HUES48 (cell line): ENCODE measurements at regions not wholly inside any gene's neighbourhood (a gene's known extent, or its start where the extent isn't known, plus 50 kb on each side); places are given as distances from the start of the nearest gene placed in this dataset.

ENCODE experiments used
- H3K27ac ChIP-seq: one replicate; pipeline ENCODE4 v1.7.0; 2013; ENCODE audit warnings: low read depth, low read length, inconsistent platforms
- H3K27me3 ChIP-seq: 2 replicates; pipeline ENCODE4 v1.6.1; 2013; ENCODE audit warnings: mild to moderate bottlenecking, low read length; ENCODE audit not compliant: control insufficient read depth, insufficient read depth
- H3K36me3 ChIP-seq: 2 replicates; pipeline ENCODE4 v1.6.1; 2013; ENCODE audit warnings: low read length; ENCODE audit not compliant: control insufficient read depth, insufficient read depth
- H3K4me1 ChIP-seq: 2 replicates; pipeline ENCODE4 v1.6.1; 2013; ENCODE audit warnings: mild to moderate bottlenecking, low read length; ENCODE audit not compliant: control insufficient read depth, insufficient read depth
- H3K4me3 ChIP-seq: 2 replicates; pipeline ENCODE4 v1.5.1; 2013; ENCODE audit warnings: mild to moderate bottlenecking, low read depth, low read length
- H3K9ac ChIP-seq: 2 replicates; pipeline ENCODE4 v1.6.1; 2013; ENCODE audit warnings: mild to moderate bottlenecking, low read depth, low read length, moderate library complexity
- H3K9me3 ChIP-seq: 2 replicates; pipeline ENCODE4 v1.6.1; 2013; ENCODE audit warnings: low read length; ENCODE audit not compliant: control insufficient read depth, insufficient read depth

DNA sequence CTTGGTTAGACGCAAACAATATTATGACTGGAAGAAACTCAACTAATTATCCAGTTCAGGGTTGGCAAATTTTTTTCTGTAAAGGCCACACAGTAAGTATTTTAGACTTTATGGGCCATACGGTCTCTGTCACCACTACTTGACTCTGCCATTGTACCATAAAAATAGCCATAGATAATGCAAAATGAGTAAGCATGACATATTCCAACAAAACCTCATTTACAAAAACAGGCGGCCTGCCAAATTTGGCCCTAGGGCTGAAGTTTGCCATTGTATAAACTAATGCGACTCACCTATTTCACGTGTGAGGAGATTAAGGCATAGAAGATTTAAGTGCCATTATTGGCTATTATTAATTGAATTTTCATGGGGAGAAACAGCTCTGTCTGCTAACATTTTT lies 116.8 kb upstream of the CNTN6 start:
- H3K27ac ChIP-seq: no peak overlapping the region
- H3K9me3 ChIP-seq: no peaks in the 10 kb centered on the region
- H3K4me3 ChIP-seq: no peak overlapping the region

DNA sequence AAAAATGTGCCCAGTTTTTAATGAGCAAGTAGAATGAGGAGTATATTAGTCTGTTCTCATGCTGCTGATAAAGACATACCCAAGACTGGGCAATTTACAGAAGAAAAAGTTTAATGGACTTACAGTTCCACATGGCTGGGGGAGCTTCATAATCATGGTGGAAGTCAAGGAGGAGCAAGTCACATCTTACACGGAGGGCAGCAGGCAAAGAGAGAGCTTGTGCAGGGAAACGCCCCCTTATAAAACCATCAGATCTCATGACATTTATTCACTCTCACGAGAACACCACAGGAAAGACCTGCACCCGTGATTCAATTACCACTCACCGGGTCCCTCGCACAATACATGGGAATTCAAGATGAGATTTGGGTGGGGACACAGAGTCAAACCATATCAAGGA lies 111.7 kb upstream of the CNTN6 start:
- Histone ChIP-seq H3K9ac (no peak overlapping the region), H3K36me3 (no peaks in the 10 kb centered on the region), H3K27me3 (no peaks in the 10 kb centered on the region), H3K27ac (no peak overlapping the region), H3K4me3 (no peak overlapping the region), H3K9me3 (peaks cover 6% of the 10 kb centered on the region; the same call in 1 of the 2 replicates), H3K4me1 (peaks cover 13% of the 10 kb centered on the region)

More for the DNA sequence above, 116.8 kb upstream of the CNTN6 start:
- Histone ChIP-seq H3K27me3 (no peaks in the 10 kb centered on the region), H3K36me3 (no peaks in the 10 kb centered on the region), H3K4me1 (peaks cover 13% of the 10 kb centered on the region), H3K9ac (no peak overlapping the region)

DNA sequence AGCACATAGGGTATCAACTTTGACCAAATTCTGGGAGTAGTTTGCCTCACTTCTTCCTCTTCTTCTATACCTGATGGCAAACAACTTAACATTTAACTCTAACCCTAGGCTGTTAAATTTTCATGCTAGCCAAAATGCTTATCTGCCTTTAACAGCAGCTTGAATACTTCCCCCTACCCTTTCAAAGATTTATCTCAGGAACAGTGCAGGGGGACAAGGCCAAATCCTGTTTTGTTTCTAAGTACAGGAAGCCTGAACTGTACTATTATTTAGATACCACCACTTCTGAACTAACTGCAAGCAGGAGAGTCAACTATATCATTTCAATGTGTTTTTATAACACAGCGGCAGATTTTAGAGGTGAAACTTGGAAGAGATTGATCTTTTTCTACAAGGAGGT lies 104.0 kb upstream of the CNTN6 start:
- H3K36me3 ChIP-seq: no peaks in the 10 kb centered on the region
- H3K9me3 ChIP-seq: no peaks in the 10 kb centered on the region

DNA sequence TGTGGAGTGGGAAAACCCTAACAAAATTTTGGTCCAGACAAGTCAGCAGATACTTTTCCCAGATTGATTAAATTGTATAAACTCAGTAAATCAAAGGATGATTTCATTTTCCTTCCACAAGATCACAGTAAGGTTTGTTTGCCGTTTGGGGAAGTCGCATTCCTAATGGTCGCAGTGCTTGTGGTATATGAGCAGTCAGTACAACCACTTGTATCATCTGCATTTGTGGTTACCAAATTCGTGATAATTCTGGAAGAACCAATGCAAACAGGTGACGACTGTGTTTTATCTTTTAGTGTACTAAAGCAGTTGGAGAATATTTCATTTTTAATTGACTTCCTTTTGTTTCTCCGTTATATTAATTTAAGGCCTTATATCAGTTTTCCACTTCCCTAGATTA lies 100.0 kb upstream of the CNTN6 start:
- Histone ChIP-seq H3K27me3 (no peaks in the 10 kb centered on the region), H3K4me1 (no peaks in the 10 kb centered on the region), H3K9ac (no peak overlapping the region), H3K36me3 (no peaks in the 10 kb centered on the region), H3K27ac (no peak overlapping the region), H3K9me3 (no peaks in the 10 kb centered on the region), H3K4me3 (no peak overlapping the region)

More for the DNA sequence above, 104.0 kb upstream of the CNTN6 start:
- Histone ChIP-seq H3K9ac (no peak overlapping the region), H3K4me1 (no peaks in the 10 kb centered on the region), H3K27me3 (no peaks in the 10 kb centered on the region), H3K27ac (no peak overlapping the region), H3K4me3 (no peak overlapping the region)

DNA sequence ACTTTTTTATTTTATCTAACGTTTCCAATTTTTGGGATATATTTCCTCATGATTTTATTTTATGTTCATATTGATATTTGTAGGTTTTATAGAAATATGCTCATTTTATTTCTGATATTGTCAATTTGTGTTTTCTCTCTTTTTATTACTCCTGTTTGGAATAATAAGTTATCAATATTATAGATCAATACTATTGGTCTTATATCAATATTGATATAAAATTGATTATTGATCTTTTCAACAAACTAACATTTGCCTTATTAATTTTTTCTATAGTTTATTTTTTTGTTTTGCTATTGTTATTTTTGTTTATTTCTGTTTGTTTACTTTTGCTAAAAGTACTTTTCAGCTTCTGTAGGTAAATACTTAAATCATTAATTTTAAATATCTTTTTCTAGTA lies 90.8 kb upstream of the CNTN6 start:
- Histone ChIP-seq H3K36me3 (no peaks in the 10 kb centered on the region), H3K9me3 (no peaks in the 10 kb centered on the region), H3K9ac (no peak overlapping the region), H3K27ac (no peak overlapping the region), H3K4me3 (no peak overlapping the region), H3K27me3 (no peaks in the 10 kb centered on the region), H3K4me1 (no peaks in the 10 kb centered on the region)

DNA sequence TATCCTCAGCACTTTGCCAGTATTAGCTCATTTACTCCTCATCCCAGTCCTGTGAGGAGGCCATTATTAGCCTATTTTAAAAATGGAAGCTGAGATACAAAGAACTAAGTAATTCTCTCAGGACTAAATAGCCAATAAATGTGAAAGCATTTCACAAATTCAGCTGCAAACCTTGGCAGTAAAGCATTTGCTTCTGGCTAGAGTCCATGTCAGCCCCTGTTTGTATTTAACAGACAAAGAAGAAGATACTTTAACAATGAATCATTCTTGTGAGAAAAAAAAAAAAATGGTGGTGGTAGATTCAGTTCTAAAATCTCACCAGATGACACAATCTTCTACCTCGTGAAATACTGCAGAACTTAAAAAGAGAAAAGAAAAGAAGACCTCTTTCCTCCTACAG lies 85.0 kb upstream of the CNTN6 start:
- peaks cover 5% of the 10 kb centered on the region; the same call in 1 of the 2 replicates for H3K4me1 ChIP-seq
- peak overlapping the region; percentile 74 for H3K27ac ChIP-seq
- H3K9me3 ChIP-seq: no peaks in the 10 kb centered on the region

DNA sequence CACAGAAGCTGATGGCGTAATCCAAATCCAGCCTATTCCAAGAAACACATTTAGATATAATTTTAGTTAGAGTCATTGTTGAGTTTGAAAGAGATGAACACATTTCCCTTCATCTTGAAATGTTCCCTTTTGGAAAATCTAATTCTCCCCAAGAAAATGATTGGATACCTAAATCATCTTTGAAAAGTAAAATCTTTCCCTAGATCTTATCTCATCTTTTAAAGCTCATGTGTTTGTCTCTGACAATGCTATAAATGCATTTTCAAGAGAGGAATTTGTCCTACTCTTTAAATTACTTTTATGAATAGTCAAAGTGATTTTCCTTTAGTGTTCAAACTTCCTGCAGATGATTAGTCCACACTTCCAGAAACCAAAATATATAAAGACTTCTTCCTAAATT lies 82.6 kb upstream of the CNTN6 start:
- peaks cover 5% of the 10 kb centered on the region; the same call in 1 of the 2 replicates for H3K4me1 ChIP-seq
- no peaks in the 10 kb centered on the region for H3K36me3 ChIP-seq
- no peaks in the 10 kb centered on the region for H3K27me3 ChIP-seq
- no peak overlapping the region for H3K9ac ChIP-seq
- no peaks in the 10 kb centered on the region for H3K9me3 ChIP-seq
- no peak overlapping the region for H3K27ac ChIP-seq
- no peak overlapping the region for H3K4me3 ChIP-seq

More for the DNA sequence above, 85.0 kb upstream of the CNTN6 start:
- Histone ChIP-seq H3K36me3 (no peaks in the 10 kb centered on the region), H3K9ac (no peak overlapping the region), H3K4me3 (no peak overlapping the region), H3K27me3 (no peaks in the 10 kb centered on the region)

DNA sequence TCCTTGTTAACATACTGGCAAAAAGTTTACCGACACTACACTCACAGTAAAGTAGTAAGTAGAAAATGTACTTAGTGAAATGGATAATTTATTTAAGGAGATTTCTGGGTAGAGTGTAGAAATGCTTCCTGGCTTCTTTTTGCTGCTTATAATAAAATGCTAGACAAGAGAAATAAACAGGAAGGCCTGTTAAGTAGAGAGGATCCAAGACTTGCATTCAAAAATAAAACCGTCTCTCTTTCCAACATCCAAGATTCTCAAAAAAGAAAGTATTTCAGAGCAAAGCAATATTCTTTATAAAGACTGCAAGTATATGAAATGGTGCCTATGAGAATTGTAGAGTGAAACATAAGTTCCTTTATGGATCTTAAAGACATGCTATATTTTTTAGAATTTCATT lies 77.0 kb upstream of the CNTN6 start:
- H3K4me3 ChIP-seq: no peak overlapping the region
- H3K9me3 ChIP-seq: no peaks in the 10 kb centered on the region
- H3K4me1 ChIP-seq: no peaks in the 10 kb centered on the region
- H3K27me3 ChIP-seq: no peaks in the 10 kb centered on the region
- no peaks in the 10 kb centered on the region for H3K36me3 ChIP-seq
- no peak overlapping the region for H3K27ac ChIP-seq
- H3K9ac ChIP-seq: no peak overlapping the region

DNA sequence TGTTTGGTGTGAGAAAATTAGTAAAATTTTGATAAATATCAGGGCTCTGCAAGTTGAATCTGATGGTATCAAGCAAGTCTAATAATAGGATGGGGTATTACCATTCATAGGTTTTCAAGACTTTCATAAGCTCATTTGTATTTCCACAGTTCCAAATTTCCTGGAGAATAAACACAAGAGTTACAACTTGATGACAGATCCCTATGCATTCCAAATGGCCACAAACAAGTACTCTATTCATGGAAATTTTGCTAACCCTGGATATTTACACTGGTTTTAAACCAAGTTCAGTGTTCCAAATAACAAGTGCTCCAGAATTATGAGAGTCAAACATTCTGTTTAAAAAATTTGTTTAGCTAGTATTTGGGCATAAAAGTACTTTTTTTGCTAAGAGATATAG lies 75.0 kb upstream of the CNTN6 start:
- Histone ChIP-seq H3K4me3 (no peak overlapping the region), H3K36me3 (no peaks in the 10 kb centered on the region), H3K9ac (no peak overlapping the region), H3K4me1 (no peaks in the 10 kb centered on the region), H3K27me3 (no peaks in the 10 kb centered on the region), H3K9me3 (no peaks in the 10 kb centered on the region), H3K27ac (no peak overlapping the region)

DNA sequence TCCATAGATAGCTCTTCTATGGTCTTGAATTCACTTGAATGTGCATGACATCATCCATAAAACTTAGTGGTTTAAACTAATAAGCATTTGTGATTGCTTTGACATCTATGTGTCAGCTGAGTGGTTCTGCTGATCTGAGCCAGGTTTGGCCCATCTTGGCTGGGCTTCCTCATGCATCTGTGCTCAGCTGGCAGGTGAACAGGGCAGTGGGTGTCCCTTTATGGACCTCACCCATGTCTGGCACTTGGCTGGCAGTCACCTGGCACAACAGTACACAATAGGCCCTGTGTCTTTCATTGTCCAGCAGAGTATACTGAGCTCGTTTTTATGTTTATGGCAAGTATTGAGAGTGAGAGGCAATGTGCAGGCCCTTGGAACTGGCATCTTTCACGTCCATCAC lies 73.7 kb upstream of the CNTN6 start:
- H3K27ac ChIP-seq: no peak overlapping the region
- H3K4me3 ChIP-seq: no peak overlapping the region
- no peaks in the 10 kb centered on the region for H3K4me1 ChIP-seq
- H3K9me3 ChIP-seq: no peaks in the 10 kb centered on the region
- no peak overlapping the region for H3K9ac ChIP-seq
- H3K27me3 ChIP-seq: no peaks in the 10 kb centered on the region
- no peaks in the 10 kb centered on the region for H3K36me3 ChIP-seq

DNA sequence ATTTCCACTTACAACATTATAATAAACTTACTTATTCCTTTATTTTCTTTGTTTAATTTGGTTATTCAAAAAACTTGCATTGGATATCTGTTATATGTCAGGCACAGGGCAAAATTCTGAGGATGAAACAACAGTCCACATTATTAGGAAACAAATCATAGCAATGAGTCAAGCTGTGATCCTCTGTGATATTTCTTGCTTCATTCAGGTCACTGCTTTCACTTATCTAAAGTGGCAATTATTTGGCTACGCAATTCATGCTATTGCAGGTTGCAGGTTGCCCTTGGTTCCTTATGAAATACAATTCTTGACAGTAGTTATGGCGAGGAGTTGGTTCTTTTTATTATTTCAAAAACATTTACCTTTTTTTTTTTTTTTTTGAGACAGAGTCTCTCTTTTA lies 66.4 kb upstream of the CNTN6 start:
- no peak overlapping the region for H3K9ac ChIP-seq
- no peaks in the 10 kb centered on the region for H3K27me3 ChIP-seq
- H3K4me1 ChIP-seq: no peaks in the 10 kb centered on the region
- no peaks in the 10 kb centered on the region for H3K9me3 ChIP-seq
- no peak overlapping the region for H3K27ac ChIP-seq
- H3K4me3 ChIP-seq: no peak overlapping the region
- H3K36me3 ChIP-seq: no peaks in the 10 kb centered on the region
